ENCODE measurements at regions not wholly inside any gene's neighbourhood (a gene's known extent, or its start where the extent isn't known, plus 50 kb on each side); places are given as distances from the start of the nearest gene placed in this dataset.
"Not testable (repeated sequence)": the region's sequence is repeated elsewhere in the genome, so short reads cannot be mapped to it uniquely, and the experiment has no call there.

DNA sequence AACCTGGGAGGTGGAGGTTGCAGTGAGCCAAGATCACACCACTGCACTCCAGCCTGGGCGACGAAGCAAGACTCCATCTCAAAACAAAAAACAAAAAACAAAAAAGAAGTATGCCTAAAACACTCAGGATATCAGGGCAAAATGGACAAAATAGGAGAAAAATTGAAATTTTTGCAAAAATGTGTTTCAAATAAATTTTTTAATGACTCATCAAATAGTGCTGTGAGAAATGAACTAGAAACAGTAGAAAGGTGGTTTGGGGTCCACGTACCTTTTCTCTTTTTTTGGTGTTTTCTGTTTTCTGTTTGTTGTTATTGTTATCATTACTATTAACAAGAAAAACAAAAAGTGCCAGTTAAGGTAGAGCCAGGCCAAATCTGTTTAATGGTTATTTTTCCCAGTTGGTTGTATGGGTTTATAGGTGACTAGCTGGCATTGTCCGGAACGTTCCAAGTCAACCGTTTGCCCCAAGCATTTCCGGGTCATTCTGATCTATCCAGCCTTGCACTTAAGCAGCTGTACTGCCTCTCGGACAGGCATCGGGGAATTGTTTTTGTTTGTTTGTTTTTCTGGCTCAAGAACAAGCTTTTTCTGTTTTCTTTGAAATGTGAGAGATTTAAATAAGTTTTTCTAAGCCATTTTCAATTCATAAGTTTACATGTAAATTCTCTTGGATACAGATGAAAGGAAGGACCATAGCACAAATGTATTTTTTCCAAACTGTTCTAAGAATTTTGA lies 157.0 kb upstream of the NEBL start:
- no peak for DNase-seq (ENCODE audit: low spot score)

- no peak for DNase-seq (ENCODE audit: low spot score)
These were observed 155.6 kb upstream of the NEBL start for GRCh38 chr10:21052709-21053104.

- no peak for DNase-seq (ENCODE audit: low spot score)
These were observed 155.1 kb upstream of the NEBL start for GRCh38 chr10:21052072-21052708.

DNA sequence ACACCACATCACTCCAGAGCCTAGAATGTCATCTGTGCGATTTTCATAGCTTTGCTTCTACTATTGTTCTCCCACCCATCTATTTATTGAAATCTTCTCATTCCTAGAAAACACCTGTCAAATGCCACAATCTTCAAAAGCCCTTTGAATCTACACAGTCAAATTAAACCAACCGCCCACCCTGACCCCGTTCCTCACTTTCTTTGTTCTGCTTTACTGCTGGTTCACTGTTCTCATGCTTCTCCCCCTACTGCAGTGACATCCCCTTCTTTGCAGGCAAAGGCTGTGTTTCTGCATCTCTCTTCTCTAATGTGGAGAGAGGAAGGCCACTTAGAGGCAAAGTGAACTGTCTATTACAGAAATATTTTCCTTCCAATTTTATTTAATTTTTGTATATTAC lies 152.4 kb upstream of the NEBL start:
- no peak for DNase-seq (ENCODE audit: low spot score)

- no peak for DNase-seq (ENCODE audit: low spot score)
These were observed 151.0 kb upstream of the NEBL start for GRCh38 chr10:21048068-21048467.

DNA sequence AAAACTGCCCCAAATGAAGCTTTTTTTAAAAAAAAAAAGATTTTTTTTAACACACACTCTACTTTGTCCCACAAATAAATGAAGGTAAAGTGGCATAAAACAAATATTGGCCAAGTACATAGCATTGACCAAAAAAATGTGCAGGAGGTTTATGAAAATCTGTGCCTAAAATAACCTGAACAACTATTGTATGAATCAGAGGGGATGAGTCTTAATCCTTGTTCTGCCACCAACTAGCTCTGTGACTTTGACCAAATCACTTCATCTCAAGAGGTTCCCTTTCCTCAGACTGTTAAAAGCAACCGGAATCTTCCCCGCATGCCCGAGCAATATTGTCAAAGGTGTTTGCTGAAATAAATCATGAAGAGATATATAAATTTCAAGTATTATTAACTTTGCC lies 150.4 kb upstream of the NEBL start:
- no peak for DNase-seq (ENCODE audit: low spot score)

DNA sequence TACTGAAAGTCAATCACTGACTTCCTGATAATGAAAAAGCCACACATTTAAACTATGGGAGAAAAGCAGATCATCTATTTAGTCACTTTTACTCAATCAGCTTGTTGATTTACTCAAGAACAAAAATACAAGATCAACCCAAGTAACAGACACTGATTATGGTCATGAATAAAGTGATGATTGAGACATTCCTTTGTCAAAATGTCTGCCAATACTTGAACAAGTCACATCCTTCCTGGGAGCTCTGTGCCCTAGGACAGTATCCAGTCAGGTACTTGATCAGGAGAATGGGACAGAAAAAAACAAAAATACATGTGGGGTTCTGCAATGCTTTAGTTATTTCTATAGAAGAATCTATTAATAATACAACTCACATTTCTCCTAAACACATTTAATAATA lies 150.0 kb upstream of the NEBL start:
- no peak for DNase-seq (ENCODE audit: low spot score)

GRCh38 chr10:21043044-21043443 lies 145.9 kb upstream of the NEBL start:
- DNase-seq (ENCODE audit: low spot score): no peak

GRCh38 chr10:21042536-21042935 lies 145.4 kb upstream of the NEBL start:
- DNase-seq (ENCODE audit: low spot score): no peak

GRCh38 chr10:21041763-21042458 lies 144.8 kb upstream of the NEBL start:
- no peak for DNase-seq (ENCODE audit: low spot score)

- no peak for DNase-seq (ENCODE audit: low spot score)
These were observed 142.6 kb upstream of the NEBL start for GRCh38 chr10:21039721-21040120.

- no peak for DNase-seq (ENCODE audit: low spot score)
These were observed 139.6 kb upstream of the NEBL start for GRCh38 chr10:21036757-21037156.

- DNase-seq (ENCODE audit: low spot score): not testable (repeated sequence)
These were observed 137.7 kb upstream of the NEBL start for GRCh38 chr10:21034770-21035169.

DNA sequence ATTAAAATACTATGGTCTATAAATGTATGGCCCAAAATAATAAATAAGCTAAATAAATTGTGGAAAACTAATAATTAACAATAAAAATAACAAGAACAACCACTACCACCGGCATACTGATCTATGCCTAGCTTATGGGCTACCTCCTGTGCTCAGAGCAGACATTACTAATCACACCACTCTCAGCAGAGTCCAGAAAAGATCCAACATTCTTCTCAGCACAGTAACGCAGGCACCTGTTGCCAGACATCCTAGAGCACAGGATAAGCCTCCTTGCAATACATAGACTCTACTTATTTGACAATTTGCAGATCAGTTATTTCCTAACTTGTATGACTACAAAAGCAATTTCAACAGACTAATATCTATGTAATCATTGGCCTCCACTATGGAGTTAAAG lies 137.1 kb upstream of the NEBL start:
- no peak for DNase-seq (ENCODE audit: low spot score)

GRCh38 chr10:21032587-21033319 lies 135.6 kb upstream of the NEBL start:
- DNase-seq (ENCODE audit: low spot score): no peak

DNA sequence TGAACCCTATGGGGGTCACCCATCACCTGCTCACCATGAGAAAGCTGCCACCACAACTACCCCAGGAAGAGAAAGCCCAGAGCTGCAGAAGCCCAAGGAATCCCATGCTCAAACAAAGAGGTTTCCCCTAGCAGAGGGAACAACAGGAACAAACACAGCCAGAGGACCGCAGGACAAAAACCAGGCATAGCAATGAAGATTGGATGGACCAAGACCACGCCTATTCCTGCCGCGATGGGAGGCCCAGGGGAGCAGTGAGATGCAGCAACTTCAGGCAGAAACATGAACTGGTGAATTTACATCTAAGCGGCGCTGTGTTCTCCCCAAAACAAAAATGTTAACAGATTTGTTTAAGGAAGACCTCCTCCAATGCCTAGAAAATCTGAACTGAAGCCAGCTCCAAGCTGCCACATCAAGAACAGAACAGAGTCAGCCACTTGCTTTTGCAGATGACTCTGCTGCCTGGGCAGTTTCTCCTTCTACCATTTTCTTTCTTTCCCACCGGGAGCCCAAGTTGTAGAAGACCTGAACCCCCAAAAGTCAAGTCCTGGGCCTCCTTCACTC lies 134.2 kb upstream of the NEBL start:
- no peak for DNase-seq (ENCODE audit: low spot score)

GRCh38 chr10:21030091-21030490 lies 133.0 kb upstream of the NEBL start:
- DNase-seq (ENCODE audit: low spot score): no peak

GRCh38 chr10:21022821-21023220 lies 125.7 kb upstream of the NEBL start:
- DNase-seq (ENCODE audit: low spot score): no peak

- no peak for DNase-seq (ENCODE audit: low spot score)
These were observed 124.9 kb upstream of the NEBL start for GRCh38 chr10:21021843-21022594.

- no peak for DNase-seq (ENCODE audit: low spot score)
These were observed 124.1 kb upstream of the NEBL start for GRCh38 chr10:21021231-21021630.

GRCh38 chr10:21020545-21020944 lies 123.4 kb upstream of the NEBL start:
- no peak for DNase-seq (ENCODE audit: low spot score)

GRCh38 chr10:21019436-21019835 lies 122.3 kb upstream of the NEBL start:
- DNase-seq (ENCODE audit: low spot score): no peak

Data from SW480 (cell line).